ENCODE measurements at regions not wholly inside any gene's neighbourhood (a gene's known extent, or its start where the extent isn't known, plus 50 kb on each side); places are given as distances from the start of the nearest gene placed in this dataset.

DNA sequence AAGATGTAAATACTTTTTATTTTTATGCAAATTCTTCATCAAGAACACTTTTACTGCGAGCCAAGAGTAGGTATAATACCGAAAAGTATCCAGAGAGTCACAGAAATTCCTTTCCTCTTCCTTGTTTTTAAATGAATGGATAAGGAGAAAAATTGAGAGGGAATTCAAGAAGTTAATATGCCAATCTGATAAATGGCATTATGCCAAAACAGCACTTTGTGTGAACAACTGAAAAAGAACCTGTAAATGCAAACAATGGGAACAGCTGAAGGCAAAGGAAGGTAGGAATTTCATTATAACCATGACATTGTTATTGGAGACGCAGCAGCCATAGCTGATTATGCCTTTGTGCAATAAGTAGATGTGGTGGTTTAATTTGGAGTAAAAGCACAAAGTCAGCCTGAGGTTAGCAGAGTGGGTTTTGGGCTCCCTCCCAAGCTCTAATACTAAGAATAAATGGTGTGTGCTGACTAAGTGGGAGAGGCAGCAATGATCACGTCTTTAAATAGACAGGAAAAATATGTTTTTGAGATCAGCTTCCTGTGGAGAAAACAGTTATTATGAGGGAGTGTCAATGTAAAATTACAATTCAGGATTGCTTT lies 209.8 kb upstream of the NDST4 start:
- Histone ChIP-seq H3K9me3 (ENCODE audit: control insufficient read depth, low read length) (no peaks in the 10 kb centered on the region), H3K27ac (ENCODE audit: low read depth, low read length) (no peak overlapping the region), H3K4me3 (ENCODE audit: low read length) (no peak overlapping the region), H3K27me3 (ENCODE audit: control insufficient read depth, insufficient read depth, low read length, poor library complexity, severe bottlenecking) (no peaks in the 10 kb centered on the region), H3K4me1 (ENCODE audit: control insufficient read depth, insufficient read depth, low read length) (no peaks in the 10 kb centered on the region), H3K9ac (ENCODE audit: extremely low read depth, low read length, poor library complexity, severe bottlenecking) (no peak overlapping the region), H3K36me3 (ENCODE audit: control insufficient read depth, insufficient read depth, low read length) (no peaks in the 10 kb centered on the region)
- Mint-ChIP-seq H3K9me3 (no peaks in the 10 kb centered on the region), H3K4me1 (no peaks in the 10 kb centered on the region), H3K27me3 (ENCODE audit: insufficient read depth) (no peaks in the 10 kb centered on the region), H3K36me3 (ENCODE audit: low read depth) (no peaks in the 10 kb centered on the region), H3K27ac (no peak overlapping the region), H3K4me3 (no peak overlapping the region)
- 90 to 97% methylated on average over 1 to 4 of the region's 4 CpGs for WGBS, 2 experiments (ENCODE audit: insufficient coverage in 1 of 2, insufficient read length in 1 of 2)
- TF ChIP-seq, protein P1, sequence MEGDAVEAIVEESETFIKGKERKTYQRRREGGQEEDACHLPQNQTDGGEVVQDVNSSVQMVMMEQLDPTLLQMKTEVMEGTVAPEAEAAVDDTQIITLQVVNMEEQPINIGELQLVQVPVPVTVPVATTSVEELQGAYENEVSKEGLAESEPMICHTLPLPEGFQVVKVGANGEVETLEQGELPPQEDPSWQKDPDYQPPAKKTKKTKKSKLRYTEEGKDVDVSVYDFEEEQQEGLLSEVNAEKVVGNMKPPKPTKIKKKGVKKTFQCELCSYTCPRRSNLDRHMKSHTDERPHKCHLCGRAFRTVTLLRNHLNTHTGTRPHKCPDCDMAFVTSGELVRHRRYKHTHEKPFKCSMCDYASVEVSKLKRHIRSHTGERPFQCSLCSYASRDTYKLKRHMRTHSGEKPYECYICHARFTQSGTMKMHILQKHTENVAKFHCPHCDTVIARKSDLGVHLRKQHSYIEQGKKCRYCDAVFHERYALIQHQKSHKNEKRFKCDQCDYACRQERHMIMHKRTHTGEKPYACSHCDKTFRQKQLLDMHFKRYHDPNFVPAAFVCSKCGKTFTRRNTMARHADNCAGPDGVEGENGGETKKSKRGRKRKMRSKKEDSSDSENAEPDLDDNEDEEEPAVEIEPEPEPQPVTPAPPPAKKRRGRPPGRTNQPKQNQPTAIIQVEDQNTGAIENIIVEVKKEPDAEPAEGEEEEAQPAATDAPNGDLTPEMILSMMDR (conservative IDR thresholded peaks at IDR 0.05) = no peak
- DNase-seq = no peak

DNA sequence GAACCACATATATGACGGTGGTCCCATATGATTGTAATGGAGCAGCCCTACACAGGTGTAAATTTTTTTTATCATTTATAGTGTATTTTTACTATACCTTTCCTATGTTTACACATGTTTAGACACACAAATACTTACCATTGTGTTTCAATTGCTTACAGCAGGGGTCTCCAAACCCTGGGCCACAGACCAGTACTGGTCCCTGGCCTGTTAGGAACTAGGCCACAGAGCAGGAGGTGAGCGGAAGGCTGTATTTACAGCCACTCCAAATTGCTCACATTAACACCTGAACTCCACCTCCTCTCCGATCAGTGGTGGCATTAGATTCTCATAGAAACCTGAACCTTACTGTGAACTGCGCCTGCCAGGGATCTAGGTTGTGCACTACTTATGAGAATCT lies 201.8 kb upstream of the NDST4 start:
- no peak overlapping the region for H3K4me3 Mint-ChIP-seq

DNA sequence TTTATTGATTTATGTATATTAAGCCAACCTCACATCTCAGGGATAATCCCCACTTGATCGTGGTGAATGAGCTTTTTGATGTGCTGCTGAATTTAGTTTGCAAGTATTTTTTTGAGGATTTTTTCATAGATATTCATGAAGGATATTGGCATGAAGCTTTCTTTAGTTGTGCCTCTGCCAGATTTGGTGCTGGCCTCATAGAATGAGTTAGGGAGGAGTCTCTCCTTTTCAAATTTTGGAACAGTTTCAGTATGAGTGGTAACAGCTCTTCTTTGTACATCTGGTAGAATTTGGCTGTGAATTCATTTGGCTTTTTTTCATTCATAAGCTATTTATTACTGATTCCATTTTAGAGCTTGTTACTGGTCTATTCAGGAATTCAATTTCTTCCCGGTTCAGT lies 197.2 kb upstream of the NDST4 start:
- Mint-ChIP-seq H3K4me3 (no peak overlapping the region), H3K9me3 (no peaks in the 10 kb centered on the region), H3K4me1 (peaks cover 2% of the 10 kb centered on the region), H3K27ac (no peak overlapping the region), H3K36me3 (ENCODE audit: low read depth) (no peaks in the 10 kb centered on the region), H3K27me3 (ENCODE audit: insufficient read depth) (no peaks in the 10 kb centered on the region)
- TF ChIP-seq, protein P1 (conservative IDR thresholded peaks at IDR 0.05) = no peak
- WGBS, 2 experiments (ENCODE audit: insufficient coverage in 1 of 2, insufficient read length in 1 of 2) = 89 to 100% methylated on average over 1 to 2 of the region's 2 CpGs
- Histone ChIP-seq H3K9me3 (ENCODE audit: control insufficient read depth, low read length) (no peaks in the 10 kb centered on the region), H3K27me3 (ENCODE audit: control insufficient read depth, insufficient read depth, low read length, poor library complexity, severe bottlenecking) (no peaks in the 10 kb centered on the region), H3K4me3 (ENCODE audit: low read length) (no peak overlapping the region), H3K27ac (ENCODE audit: low read depth, low read length) (no peak overlapping the region), H3K4me1 (ENCODE audit: control insufficient read depth, insufficient read depth, low read length) (no peaks in the 10 kb centered on the region), H3K9ac (ENCODE audit: extremely low read depth, low read length, poor library complexity, severe bottlenecking) (no peak overlapping the region), H3K36me3 (ENCODE audit: control insufficient read depth, insufficient read depth, low read length) (no peaks in the 10 kb centered on the region)
- no peak for DNase-seq

More for the DNA sequence above, 201.8 kb upstream of the NDST4 start:
- Histone ChIP-seq H3K4me3 (ENCODE audit: low read length) (no peak overlapping the region), H3K27ac (ENCODE audit: low read depth, low read length) (no peak overlapping the region), H3K4me1 (ENCODE audit: control insufficient read depth, insufficient read depth, low read length) (peaks cover 6% of the 10 kb centered on the region), H3K36me3 (ENCODE audit: control insufficient read depth, insufficient read depth, low read length) (no peaks in the 10 kb centered on the region), H3K27me3 (ENCODE audit: control insufficient read depth, insufficient read depth, low read length, poor library complexity, severe bottlenecking) (no peaks in the 10 kb centered on the region), H3K9ac (ENCODE audit: extremely low read depth, low read length, poor library complexity, severe bottlenecking) (no peak overlapping the region), H3K9me3 (ENCODE audit: control insufficient read depth, low read length) (no peaks in the 10 kb centered on the region)
- TF ChIP-seq, protein P1 (conservative IDR thresholded peaks at IDR 0.05) = peak; percentile 63
- Mint-ChIP-seq H3K27ac (no peak overlapping the region), H3K36me3 (ENCODE audit: low read depth) (no peaks in the 10 kb centered on the region), H3K27me3 (ENCODE audit: insufficient read depth) (no peaks in the 10 kb centered on the region), H3K4me1 (peaks cover 4% of the 10 kb centered on the region), H3K9me3 (no peaks in the 10 kb centered on the region)
- peak; percentile 61 for DNase-seq
- 83 to 94% methylated on average over 1 to 4 of the region's 4 CpGs for WGBS, 2 experiments (ENCODE audit: insufficient coverage in 1 of 2, insufficient read length in 1 of 2)

Data from endodermal cell (in vitro differentiated cells).